Keratinocyte (primary cell): ENCODE measurements at regions not wholly inside any gene's neighbourhood (a gene's known extent, or its start where the extent isn't known, plus 50 kb on each side); places are given as distances from the start of the nearest gene placed in this dataset.

Experiments
- CTCF ChIP-seq, 3 experiments: IDR thresholded peaks in 1 of 3; conservative IDR thresholded peaks in 1 of 3; optimal IDR thresholded peaks in 1 of 3; 2 replicates in 2 of 3; 3 replicates in 1 of 3; pipeline versions ENCODE3 to v1.5.1; 2011; ENCODE audit warnings: low read length in 3 of 3, mild to moderate bottlenecking in 3 of 3, moderate library complexity in 2 of 3, control low read depth in 1 of 3, inconsistent platforms in 1 of 3; ENCODE audit not compliant: insufficient read depth in 2 of 3; ENCODE audit errors: extremely low read depth in 1 of 3
- EZH2 ChIP-seq: IDR thresholded peaks from one replicate; pipeline ENCODE4 v1.6.1; 2012; ENCODE audit warnings: inconsistent platforms, mild to moderate bottlenecking, low read length, moderate library complexity

GRCh38 chr20:52433326-52434040 lies 241.9 kb upstream of the ZFP64 start:
- TF ChIP-seq CTCF (optimal IDR thresholded peaks at IDR 0.05 in 1 of 3, IDR thresholded peaks at IDR 0.05 in 1 of 3, conservative IDR thresholded peaks at IDR 0.05 in 1 of 3; ENCODE audit: extremely low read depth in 1 of 3, insufficient read depth in 2 of 3, low read length in 3 of 3) (no peak), EZH2 (no peak)
